Stomach smooth muscle (tissue), 2 donors: ENCODE measurements at regions not wholly inside any gene's neighbourhood (a gene's known extent, or its start where the extent isn't known, plus 50 kb on each side); places are given as distances from the start of the nearest gene placed in this dataset.

Experiments
- H3K27ac ChIP-seq: one replicate; pipeline ENCODE4 v1.7.0; 2013; ENCODE audit warnings: mild to moderate bottlenecking, low read length, inconsistent platforms
- H3K27me3 ChIP-seq, 2 donors: one replicate each; pipeline ENCODE4 v1.7.0; 2013; ENCODE audit warnings: low read length in 2 of 2; ENCODE audit not compliant: insufficient read depth in 2 of 2, control insufficient read depth in 1 of 2
- H3K36me3 ChIP-seq, 2 donors: one replicate each; pipeline ENCODE4 v1.7.0; 2013; ENCODE audit warnings: low read length in 2 of 2; ENCODE audit not compliant: control insufficient read depth in 2 of 2, insufficient read depth in 2 of 2
- H3K4me1 ChIP-seq: one replicate; pipeline ENCODE4 v1.7.0; 2013; ENCODE audit warnings: low read length; ENCODE audit not compliant: control insufficient read depth, insufficient read depth
- H3K4me3 ChIP-seq, 2 donors: one replicate each; pipeline ENCODE4 v1.7.0; 2013; ENCODE audit warnings: low read length in 2 of 2
- H3K9ac ChIP-seq, 2 donors: one replicate each; pipeline ENCODE4 v1.7.0; 2013; ENCODE audit warnings: low read length in 2 of 2, mild to moderate bottlenecking in 1 of 2
- H3K9me3 ChIP-seq, 2 donors: one replicate each; pipeline ENCODE4 v1.7.0; 2013; ENCODE audit warnings: low read length in 2 of 2; ENCODE audit not compliant: control insufficient read depth in 2 of 2
- donor health status: healthy.
- donor health status: Pancreatic carcinoma.

DNA sequence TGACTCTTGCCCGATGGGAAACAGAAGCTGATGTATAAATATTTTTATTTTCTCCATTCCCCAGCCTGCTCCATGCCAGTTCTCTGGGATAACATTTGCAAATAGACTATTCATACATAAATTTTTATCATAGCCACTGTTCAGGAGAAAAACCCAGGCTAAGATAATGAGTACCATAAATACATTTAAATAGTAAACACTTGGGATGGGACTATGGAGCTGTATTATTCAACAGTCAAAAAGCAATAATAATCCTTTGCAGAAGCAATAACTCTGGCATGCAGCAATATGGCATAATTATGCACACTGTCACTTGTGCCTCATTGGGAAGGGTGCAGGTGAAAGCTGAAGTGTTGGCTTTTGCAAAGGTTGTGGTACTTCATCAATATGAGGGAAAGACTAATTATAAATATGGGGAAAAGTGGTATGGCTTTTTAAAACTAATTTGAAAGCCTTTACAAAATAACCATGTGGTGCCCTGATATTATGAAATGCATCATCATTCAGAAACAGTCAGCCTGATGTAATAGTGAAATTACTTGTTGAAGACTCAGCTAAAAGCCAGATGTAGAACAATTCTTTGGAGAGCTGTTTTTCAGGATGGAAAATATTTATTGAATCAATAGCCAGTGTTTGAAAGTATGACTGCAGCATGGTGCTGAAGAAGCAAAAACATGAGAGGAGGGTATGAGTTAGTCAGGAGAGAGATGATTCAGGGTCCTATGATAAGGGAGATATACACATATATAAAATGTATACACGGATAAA, 2476.7 kb downstream of the PCDH9 start:
- H3K27ac ChIP-seq = no peak overlapping the region
- H3K4me1 ChIP-seq = no peaks in the 10 kb centered on the region
- no peak overlapping the region for H3K4me3 ChIP-seq
- no peaks in the 10 kb centered on the region for H3K36me3 ChIP-seq
- H3K9me3 ChIP-seq = no peaks in the 10 kb centered on the region
- H3K27me3 ChIP-seq = no peaks in the 10 kb centered on the region
- H3K9ac ChIP-seq = no peak overlapping the region

DNA sequence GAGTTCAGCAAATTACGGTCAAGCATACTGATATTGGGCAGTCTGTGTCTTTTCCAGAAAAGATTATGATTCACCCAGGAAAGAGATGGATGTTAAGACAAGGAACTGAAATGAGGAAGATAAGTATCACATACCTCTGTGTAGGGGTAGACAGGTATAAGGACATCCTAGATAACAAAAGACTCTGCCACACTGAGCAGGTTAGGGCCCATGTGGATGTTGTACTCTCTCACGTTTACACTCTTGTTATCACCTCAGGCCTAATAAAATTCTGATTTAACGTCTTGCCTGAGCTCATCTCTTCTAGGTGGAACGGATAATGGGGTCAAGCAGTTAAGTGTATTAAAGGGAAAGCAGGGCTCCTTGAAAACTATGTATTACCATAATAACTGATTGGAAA, 2480.8 kb downstream of the PCDH9 start:
- H3K9ac ChIP-seq = no peak overlapping the region
- H3K9me3 ChIP-seq = no peaks in the 10 kb centered on the region
- H3K27ac ChIP-seq = no peak overlapping the region
- H3K27me3 ChIP-seq = no peaks in the 10 kb centered on the region
- no peaks in the 10 kb centered on the region for H3K36me3 ChIP-seq
- H3K4me1 ChIP-seq = no peaks in the 10 kb centered on the region
- no peak overlapping the region for H3K4me3 ChIP-seq

DNA sequence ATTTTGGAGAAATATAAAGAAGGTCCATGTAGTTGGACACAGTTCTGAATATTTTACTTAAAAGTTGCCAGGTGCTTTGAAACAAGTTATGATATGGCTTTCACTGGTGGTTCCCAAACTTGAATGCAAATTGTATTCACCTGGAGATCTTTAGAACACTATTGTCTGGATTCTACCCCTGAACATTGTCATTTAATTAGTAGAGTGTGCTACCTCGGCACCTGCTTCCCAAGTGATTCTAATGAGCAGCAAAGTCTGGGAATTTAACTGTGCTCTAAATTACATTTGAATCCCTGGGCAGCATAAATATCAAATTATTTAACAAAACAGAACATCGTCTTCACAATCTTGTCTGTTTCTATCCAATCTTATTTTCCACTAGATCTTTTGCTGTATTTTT, 2483.3 kb downstream of the PCDH9 start:
- Histone ChIP-seq H3K36me3 (no peaks in the 10 kb centered on the region), H3K27ac (no peak overlapping the region), H3K9me3 (no peaks in the 10 kb centered on the region), H3K27me3 (no peaks in the 10 kb centered on the region), H3K4me1 (no peaks in the 10 kb centered on the region), H3K9ac (no peak overlapping the region), H3K4me3 (no peak overlapping the region)

DNA sequence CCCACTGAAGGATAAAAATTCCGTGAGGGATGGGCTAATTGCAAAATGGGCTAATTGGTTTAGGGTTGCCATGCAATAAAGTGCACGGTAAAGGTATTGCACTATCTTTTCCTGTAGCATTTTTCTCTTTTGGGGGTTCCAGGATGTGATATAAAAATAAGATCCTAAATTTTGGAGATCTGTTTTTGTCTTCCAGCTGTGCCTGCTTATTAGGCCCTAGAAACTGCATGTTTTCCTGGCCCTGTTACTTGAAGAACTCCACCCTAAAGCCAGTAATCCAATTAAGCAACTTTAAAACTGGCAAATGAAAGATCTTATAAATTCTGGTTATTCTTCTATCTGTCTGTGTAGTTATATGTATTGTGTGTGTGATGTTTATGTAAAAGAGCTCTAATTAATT, 2489.6 kb downstream of the PCDH9 start:
- Histone ChIP-seq H3K4me1 (no peaks in the 10 kb centered on the region), H3K36me3 (no peaks in the 10 kb centered on the region), H3K9me3 (peaks cover 0 to 2% of the 10 kb centered on the region in 2 donors)

DNA sequence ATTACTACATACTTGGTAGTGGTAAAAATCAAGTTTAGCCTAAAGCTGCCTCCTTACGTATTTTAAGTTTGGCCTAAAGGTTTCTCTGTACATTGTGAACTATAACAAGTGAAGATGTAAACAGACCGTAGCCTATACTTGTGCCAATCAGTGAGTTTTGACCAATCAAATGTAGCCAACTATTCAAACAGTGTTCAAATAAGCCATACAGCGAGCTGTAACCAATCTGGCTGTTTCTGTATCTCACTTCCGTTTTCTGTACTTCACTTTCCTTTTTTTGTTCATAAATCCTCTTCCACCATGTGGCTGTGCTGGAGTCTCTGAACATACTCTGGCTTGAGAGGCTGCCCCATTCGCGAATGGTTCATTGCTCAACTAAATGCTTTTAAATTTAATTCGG, 2504.6 kb downstream of the PCDH9 start:
- Histone ChIP-seq H3K4me3 (no peak overlapping the region), H3K9ac (no peak overlapping the region), H3K27me3 (no peaks in the 10 kb centered on the region), H3K27ac (no peak overlapping the region), H3K36me3 (no peaks in the 10 kb centered on the region), H3K4me1 (no peaks in the 10 kb centered on the region), H3K9me3 (no peaks in the 10 kb centered on the region)

More for the DNA sequence above, 2489.6 kb downstream of the PCDH9 start:
- no peaks in the 10 kb centered on the region for H3K27me3 ChIP-seq
- H3K27ac ChIP-seq = no peak overlapping the region
- H3K4me3 ChIP-seq = no peak overlapping the region
- no peak overlapping the region for H3K9ac ChIP-seq

DNA sequence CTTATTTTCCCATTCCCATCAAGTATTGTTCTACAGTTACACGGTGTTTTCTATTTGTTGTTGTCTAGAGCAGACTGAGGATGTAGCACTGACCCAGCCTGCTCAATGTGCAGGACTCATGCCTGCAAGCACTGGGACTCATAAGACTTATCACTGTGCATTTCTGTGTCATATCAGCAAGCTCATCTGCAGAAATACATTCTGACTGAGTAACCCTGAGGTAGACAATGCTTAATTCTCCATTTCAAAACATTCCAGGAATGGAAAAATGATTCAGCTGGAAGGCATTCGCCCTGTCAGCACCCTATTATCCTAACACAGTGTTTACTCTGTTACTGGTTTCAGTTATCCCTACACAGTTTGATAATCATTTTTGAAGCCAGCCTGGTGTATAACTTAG, 2506.4 kb downstream of the PCDH9 start:
- Histone ChIP-seq H3K4me3 (no peak overlapping the region), H3K27me3 (no peaks in the 10 kb centered on the region), H3K27ac (no peak overlapping the region), H3K9ac (no peak overlapping the region), H3K4me1 (no peaks in the 10 kb centered on the region), H3K36me3 (no peaks in the 10 kb centered on the region), H3K9me3 (no peaks in the 10 kb centered on the region)

DNA sequence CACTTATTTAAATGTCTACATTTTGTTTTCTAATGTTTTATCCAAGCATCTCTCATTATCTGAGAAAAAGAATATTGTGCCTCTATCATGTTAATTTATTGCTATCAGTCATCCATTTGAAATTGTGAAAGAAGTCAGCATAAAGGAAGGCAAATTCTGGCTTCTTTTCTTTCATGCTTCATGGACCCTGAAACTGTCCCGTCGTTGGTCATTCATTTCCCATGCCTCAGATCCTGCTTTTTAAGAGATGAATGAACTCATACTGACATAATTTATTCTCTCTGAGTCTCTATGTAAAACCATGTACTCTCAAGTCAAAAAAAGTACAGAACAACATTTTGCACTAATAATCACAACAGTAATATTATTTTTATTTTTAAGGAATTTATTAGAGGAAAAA, 2512.0 kb downstream of the PCDH9 start:
- Histone ChIP-seq H3K9ac (no peak overlapping the region), H3K4me1 (no peaks in the 10 kb centered on the region), H3K27ac (no peak overlapping the region), H3K27me3 (no peaks in the 10 kb centered on the region), H3K9me3 (no peaks in the 10 kb centered on the region), H3K4me3 (no peak overlapping the region), H3K36me3 (no peaks in the 10 kb centered on the region)

DNA sequence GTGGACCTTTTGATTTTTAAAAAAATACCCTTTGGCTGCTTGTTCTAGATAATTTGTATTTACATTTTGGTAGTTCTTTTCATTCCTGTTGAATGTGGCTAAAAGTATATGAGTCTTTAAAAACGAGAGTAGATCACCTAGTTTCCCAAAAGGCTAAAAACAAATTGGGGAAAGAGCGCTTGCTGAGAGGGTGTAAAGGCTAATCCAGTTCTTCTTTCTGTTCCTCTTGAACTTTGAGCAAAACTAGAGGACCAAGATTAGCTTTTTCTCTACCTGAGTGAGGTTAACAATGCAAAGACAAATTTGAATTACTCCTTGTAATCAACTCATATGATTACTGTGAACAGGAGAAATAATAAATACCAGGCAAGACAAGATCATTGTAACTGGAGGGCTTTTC, 2513.2 kb downstream of the PCDH9 start:
- no peaks in the 10 kb centered on the region for H3K36me3 ChIP-seq
- H3K9ac ChIP-seq = no peak overlapping the region
- no peak overlapping the region for H3K27ac ChIP-seq
- H3K9me3 ChIP-seq = no peaks in the 10 kb centered on the region
- no peaks in the 10 kb centered on the region for H3K27me3 ChIP-seq
- H3K4me1 ChIP-seq = no peaks in the 10 kb centered on the region
- no peak overlapping the region for H3K4me3 ChIP-seq

DNA sequence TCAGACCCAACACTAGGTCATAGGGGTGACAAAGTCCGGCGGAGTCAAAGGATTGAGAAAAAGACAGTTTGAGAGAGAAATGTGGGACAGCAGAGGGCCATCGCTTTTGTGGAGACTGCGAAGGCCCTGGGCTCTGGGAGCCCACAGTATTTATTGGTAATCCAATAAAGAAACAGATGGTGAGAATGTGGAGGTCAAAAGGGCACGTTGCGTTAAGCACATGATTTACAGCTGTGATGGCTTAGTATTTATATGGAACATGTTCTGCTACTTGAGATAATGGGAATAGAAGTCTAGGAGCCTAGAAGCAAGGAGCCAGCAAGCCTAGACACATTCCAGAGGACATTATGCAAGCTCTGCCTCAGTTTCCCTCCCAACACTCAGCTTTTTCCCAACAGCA, 2521.1 kb downstream of the PCDH9 start:
- no peaks in the 10 kb centered on the region for H3K27me3 ChIP-seq
- no peaks in the 10 kb centered on the region for H3K4me1 ChIP-seq

DNA sequence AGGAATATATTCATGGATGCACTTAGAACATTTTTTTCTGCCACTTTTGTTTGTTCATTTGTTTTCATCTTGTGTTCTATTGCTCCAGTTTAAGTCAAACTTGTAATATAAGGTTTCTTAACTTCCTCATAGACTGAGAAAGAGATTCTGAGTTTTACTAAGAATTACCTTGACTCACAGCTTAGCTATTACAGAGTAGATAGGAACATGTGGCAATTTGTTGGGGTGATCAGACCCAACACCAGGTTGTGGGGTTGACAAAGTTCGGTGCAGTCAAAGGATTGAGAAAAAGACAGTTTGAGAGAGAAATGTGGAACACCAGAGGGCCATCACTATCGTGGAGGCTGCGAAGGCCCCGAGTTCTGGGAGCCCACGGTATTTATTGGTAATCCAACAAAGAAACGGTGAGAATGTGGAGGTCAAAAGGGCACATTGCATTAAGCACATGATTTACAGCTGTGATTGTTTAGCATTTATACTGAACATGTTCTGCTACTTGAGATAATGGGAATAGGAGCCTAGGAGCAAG, 2526.0 kb downstream of the PCDH9 start:
- Histone ChIP-seq H3K9me3 (no peaks in the 10 kb centered on the region), H3K27me3 (no peaks in the 10 kb centered on the region), H3K4me3 (no peak overlapping the region), H3K27ac (no peak overlapping the region), H3K4me1 (no peaks in the 10 kb centered on the region), H3K36me3 (no peaks in the 10 kb centered on the region), H3K9ac (no peak overlapping the region)

More for the DNA sequence above, 2521.1 kb downstream of the PCDH9 start:
- no peak overlapping the region for H3K27ac ChIP-seq
- no peak overlapping the region for H3K9ac ChIP-seq
- H3K4me3 ChIP-seq = no peak overlapping the region
- H3K9me3 ChIP-seq = no peaks in the 10 kb centered on the region
- no peaks in the 10 kb centered on the region for H3K36me3 ChIP-seq

DNA sequence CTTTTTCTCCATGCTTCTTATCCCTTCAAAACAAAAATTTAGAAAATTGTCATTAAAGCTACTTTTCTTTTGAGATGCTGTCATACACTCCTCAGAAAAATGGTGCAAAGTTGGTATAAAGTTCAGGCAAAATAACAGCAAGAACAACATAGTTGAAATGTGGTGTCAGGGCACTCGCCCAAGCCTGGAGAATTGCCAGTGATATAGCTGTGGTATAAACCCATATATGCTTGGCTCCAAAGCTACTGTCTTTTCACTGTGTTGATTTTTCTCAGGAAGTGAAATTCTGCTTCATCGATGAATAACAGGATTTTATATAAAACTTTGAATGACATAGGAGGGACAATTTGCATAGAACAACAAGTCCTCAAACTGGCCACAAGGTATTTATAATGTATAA, 2532.9 kb downstream of the PCDH9 start:
- no peak overlapping the region for H3K4me3 ChIP-seq
- no peaks in the 10 kb centered on the region for H3K27me3 ChIP-seq
- H3K27ac ChIP-seq = no peak overlapping the region
- no peaks in the 10 kb centered on the region for H3K4me1 ChIP-seq
- no peaks in the 10 kb centered on the region for H3K9me3 ChIP-seq
- H3K36me3 ChIP-seq = no peaks in the 10 kb centered on the region
- H3K9ac ChIP-seq = no peak overlapping the region
